ENCODE measurements at regions not wholly inside any gene's neighbourhood (a gene's known extent, or its start where the extent isn't known, plus 50 kb on each side); places are given as distances from the start of the nearest gene placed in this dataset.

DNA sequence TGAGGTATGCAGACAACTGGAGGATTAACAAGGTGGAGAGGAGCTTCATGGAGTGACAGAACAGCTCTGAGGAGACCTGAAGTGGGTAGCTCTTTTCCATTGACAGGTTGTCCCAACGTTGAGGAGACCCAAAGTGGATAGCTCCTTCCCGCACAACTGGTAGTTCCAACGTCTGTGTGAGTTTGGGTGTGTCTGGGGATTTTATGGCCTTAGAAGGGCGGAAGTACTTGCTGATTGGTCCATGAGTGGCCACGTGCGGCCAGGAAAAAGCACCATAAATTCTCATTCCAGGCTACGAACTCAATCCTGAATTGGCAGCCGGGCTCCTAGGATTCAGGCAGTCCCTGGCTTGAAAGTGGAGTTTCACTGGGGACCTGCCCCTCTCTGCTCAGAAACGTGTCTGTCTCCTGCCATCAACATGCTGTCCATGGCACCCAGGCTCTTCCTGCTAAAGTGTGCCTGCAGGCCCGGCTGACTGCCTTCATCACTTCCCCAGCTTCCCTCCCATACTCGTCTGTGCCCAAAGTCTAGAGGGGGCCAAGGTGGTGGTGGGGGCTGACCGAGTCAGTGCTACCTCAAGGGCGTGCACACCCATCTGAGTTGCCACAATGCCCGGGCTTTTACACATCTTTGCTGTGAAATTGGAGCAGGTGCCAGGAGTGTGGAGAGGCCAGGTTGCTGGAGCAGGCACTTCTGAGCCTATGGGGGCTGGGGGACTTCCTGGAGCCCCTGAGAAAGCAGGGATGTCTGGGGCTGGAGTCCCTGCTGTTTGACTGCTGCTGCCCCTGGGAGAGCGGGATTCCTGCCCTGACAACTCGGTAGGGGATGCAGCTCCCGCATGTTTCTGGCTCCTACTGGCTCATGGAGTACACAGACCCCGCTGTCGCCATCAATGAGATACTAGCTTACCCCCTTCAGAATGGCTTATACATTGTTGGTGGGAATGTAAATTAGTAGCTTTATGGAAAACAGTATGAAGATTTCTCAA, 2034.6 kb upstream of the ACO1 start:
- TF ChIP-seq EP300 (IDR thresholded peaks at IDR 0.05): no peak
- TF ChIP-seq, protein P1, sequence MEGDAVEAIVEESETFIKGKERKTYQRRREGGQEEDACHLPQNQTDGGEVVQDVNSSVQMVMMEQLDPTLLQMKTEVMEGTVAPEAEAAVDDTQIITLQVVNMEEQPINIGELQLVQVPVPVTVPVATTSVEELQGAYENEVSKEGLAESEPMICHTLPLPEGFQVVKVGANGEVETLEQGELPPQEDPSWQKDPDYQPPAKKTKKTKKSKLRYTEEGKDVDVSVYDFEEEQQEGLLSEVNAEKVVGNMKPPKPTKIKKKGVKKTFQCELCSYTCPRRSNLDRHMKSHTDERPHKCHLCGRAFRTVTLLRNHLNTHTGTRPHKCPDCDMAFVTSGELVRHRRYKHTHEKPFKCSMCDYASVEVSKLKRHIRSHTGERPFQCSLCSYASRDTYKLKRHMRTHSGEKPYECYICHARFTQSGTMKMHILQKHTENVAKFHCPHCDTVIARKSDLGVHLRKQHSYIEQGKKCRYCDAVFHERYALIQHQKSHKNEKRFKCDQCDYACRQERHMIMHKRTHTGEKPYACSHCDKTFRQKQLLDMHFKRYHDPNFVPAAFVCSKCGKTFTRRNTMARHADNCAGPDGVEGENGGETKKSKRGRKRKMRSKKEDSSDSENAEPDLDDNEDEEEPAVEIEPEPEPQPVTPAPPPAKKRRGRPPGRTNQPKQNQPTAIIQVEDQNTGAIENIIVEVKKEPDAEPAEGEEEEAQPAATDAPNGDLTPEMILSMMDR (IDR thresholded peaks at IDR 0.05): no peak

All from sigmoid colon (tissue), 4 donors.